ENCODE measurements at regions not wholly inside any gene's neighbourhood (a gene's known extent, or its start where the extent isn't known, plus 50 kb on each side); places are given as distances from the start of the nearest gene placed in this dataset.
"Not testable (repeated sequence)": the region's sequence is repeated elsewhere in the genome, so short reads cannot be mapped to it uniquely, and the experiment has no call there.

DNA sequence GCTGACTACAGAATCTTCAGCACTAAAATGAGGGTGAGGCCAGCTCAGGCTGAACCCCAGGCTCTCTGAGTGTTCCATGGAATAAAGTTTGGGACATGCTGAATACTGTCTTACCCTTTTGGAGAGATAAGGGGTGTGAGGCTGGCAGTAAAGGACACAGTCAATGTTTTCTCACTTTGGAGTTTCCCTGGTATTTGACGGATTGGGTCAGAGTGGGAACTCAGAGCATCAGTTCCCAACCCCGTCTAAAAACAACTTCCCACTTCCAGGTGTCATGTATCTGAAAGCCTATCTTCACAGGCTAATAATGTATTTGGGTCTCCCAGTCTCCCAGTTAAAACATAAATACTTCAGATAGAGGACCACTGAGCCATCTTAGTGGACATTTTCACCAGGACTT, 180.7 kb downstream of the TLE3 start:
- H3K4me1 ChIP-seq (ENCODE audit: insufficient read depth, low read length): peaks cover 15% of the 10 kb centered on the region

GRCh38 chr15:69919816-69920215, 177.9 kb downstream of the TLE3 start:
- Histone ChIP-seq H3K4me3 (ENCODE audit: low read length) (no peak overlapping the region), H3K36me3 (ENCODE audit: insufficient read depth, low read length) (no peaks in the 10 kb centered on the region), H3K27me3 (ENCODE audit: insufficient read depth, low read length) (peaks cover 3% of the 10 kb centered on the region), H2AFZ (ENCODE audit: low read depth, low read length) (no peak overlapping the region), H3K9me3 (ENCODE audit: low read length) (peaks cover 4% of the 10 kb centered on the region), H3K4me1 (ENCODE audit: insufficient read depth, low read length) (peaks cover 15% of the 10 kb centered on the region)

More for the DNA sequence above, 180.7 kb downstream of the TLE3 start:
- Histone ChIP-seq H3K9me3 (ENCODE audit: low read length) (no peaks in the 10 kb centered on the region), H3K36me3 (ENCODE audit: insufficient read depth, low read length) (no peaks in the 10 kb centered on the region), H3K27me3 (ENCODE audit: insufficient read depth, low read length) (peaks cover 13% of the 10 kb centered on the region), H2AFZ (ENCODE audit: low read depth, low read length) (no peak overlapping the region), H3K4me3 (ENCODE audit: low read length) (no peak overlapping the region)

GRCh38 chr15:69920221-69920620, 177.5 kb downstream of the TLE3 start:
- Histone ChIP-seq H2AFZ (ENCODE audit: low read depth, low read length) (no peak overlapping the region), H3K4me1 (ENCODE audit: insufficient read depth, low read length) (peaks cover 15% of the 10 kb centered on the region), H3K27me3 (ENCODE audit: insufficient read depth, low read length) (peaks cover 2% of the 10 kb centered on the region), H3K9me3 (ENCODE audit: low read length) (peaks cover 4% of the 10 kb centered on the region), H3K4me3 (ENCODE audit: low read length) (no peak overlapping the region), H3K36me3 (ENCODE audit: insufficient read depth, low read length) (no peaks in the 10 kb centered on the region)

DNA sequence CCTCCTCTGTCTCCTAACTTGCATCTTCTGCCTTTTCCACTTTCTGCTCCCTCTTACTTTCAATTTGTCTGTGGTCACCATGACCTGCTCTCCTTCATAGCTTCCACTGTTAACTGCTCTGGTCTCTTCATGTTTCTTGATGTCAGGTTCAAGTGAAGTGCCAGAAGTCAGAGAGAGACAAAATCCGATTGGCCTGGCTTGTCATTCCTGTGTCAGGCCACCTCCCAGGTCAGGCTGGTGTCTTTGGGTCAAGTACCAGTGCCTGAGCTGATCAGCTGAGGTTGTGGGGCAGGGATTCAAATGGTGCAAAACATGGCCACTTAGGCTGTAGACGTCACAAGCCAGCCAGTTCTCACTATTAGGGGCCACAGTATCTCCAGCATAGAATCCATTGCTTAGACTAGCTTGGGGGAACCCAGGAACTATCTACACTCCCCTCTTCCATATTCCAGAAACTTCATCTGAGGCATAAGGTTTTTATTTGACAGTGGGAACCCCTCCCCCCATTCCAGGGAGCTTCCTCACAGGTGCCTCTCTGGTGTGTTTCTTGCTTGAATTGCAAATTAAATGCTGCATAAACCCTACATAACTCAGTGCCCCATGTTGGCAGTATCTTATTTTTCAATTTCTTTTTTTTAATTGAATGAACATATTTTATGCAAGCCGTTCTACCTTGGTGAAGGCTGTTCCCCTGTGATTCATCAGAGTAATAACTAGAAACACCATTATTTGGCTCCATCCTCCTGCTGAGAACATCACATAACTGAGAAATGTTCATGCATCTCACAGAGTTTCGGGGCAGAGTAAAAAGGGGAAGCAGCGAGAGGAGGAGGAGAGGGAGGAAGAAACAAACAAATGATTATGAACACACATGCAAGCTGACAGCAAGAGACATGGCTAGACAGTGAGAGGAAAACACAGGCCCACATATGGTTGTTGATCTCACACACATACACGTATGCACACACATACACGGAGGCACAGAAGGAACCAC, 175.8 kb downstream of the TLE3 start:
- Histone ChIP-seq H3K27me3 (ENCODE audit: insufficient read depth, low read length) (peaks cover under 1% of the 10 kb centered on the region), H3K4me1 (ENCODE audit: insufficient read depth, low read length) (peaks cover 15% of the 10 kb centered on the region), H2AFZ (ENCODE audit: low read depth, low read length) (no peak overlapping the region), H3K4me3 (ENCODE audit: low read length) (no peak overlapping the region), H3K9me3 (ENCODE audit: low read length) (peaks cover 4% of the 10 kb centered on the region), H3K36me3 (ENCODE audit: insufficient read depth, low read length) (no peaks in the 10 kb centered on the region)

- H3K4me3 ChIP-seq (ENCODE audit: low read length): no peak overlapping the region
- H3K9me3 ChIP-seq (ENCODE audit: low read length): peaks cover 4% of the 10 kb centered on the region
- H3K27me3 ChIP-seq (ENCODE audit: insufficient read depth, low read length): no peaks in the 10 kb centered on the region
- H2AFZ ChIP-seq (ENCODE audit: low read depth, low read length): no peak overlapping the region
- H3K4me1 ChIP-seq (ENCODE audit: insufficient read depth, low read length): peaks cover 14% of the 10 kb centered on the region
- H3K36me3 ChIP-seq (ENCODE audit: insufficient read depth, low read length): no peaks in the 10 kb centered on the region
Observed at GRCh38 chr15:69924531-69924930, 173.2 kb downstream of the TLE3 start.

DNA sequence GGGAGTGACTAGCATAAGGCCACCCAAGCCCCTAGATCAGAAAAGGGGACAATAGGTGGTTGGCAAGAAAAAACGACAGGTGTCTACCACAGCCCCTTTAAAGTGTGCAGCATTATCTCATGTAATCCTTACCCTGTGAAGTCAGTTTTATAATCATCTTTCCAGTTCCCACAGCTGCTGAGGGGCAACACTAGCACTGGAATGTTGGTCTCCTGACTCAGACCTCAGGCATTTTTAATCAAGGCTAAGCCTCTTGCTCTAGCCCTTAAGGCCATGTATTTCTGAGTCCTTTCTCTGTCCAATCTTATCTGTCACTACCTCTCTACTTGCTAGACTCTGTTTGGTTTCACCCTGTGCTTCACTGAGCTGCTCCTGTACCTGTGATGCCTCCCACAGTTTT, 171.7 kb downstream of the TLE3 start:
- Histone ChIP-seq H3K9me3 (ENCODE audit: low read length) (peaks cover 4% of the 10 kb centered on the region), H3K27me3 (ENCODE audit: insufficient read depth, low read length) (no peaks in the 10 kb centered on the region), H3K4me1 (ENCODE audit: insufficient read depth, low read length) (no peaks in the 10 kb centered on the region), H2AFZ (ENCODE audit: low read depth, low read length) (no peak overlapping the region), H3K36me3 (ENCODE audit: insufficient read depth, low read length) (no peaks in the 10 kb centered on the region), H3K4me3 (ENCODE audit: low read length) (no peak overlapping the region)

- no peak overlapping the region for H2AFZ ChIP-seq (ENCODE audit: low read depth, low read length)
- H3K9me3 ChIP-seq (ENCODE audit: low read length): peaks cover 4% of the 10 kb centered on the region
- no peaks in the 10 kb centered on the region for H3K36me3 ChIP-seq (ENCODE audit: insufficient read depth, low read length)
- no peaks in the 10 kb centered on the region for H3K4me1 ChIP-seq (ENCODE audit: insufficient read depth, low read length)
- no peak overlapping the region for H3K4me3 ChIP-seq (ENCODE audit: low read length)
- H3K27me3 ChIP-seq (ENCODE audit: insufficient read depth, low read length): no peaks in the 10 kb centered on the region
Observed at GRCh38 chr15:69926721-69927120, 171.0 kb downstream of the TLE3 start.

- not testable (repeated sequence) for H3K27me3 ChIP-seq (ENCODE audit: insufficient read depth, low read length); H3K36me3 ChIP-seq (ENCODE audit: insufficient read depth, low read length); H3K4me1 ChIP-seq (ENCODE audit: insufficient read depth, low read length); H3K4me3 ChIP-seq (ENCODE audit: low read length); H2AFZ ChIP-seq (ENCODE audit: low read depth, low read length); H3K9me3 ChIP-seq (ENCODE audit: low read length)
Observed at GRCh38 chr15:69928890-69929289, 168.8 kb downstream of the TLE3 start.

- H3K36me3 ChIP-seq (ENCODE audit: insufficient read depth, low read length): no peaks in the 10 kb centered on the region
- peaks cover 3% of the 10 kb centered on the region for H3K9me3 ChIP-seq (ENCODE audit: low read length)
- H3K4me1 ChIP-seq (ENCODE audit: insufficient read depth, low read length): no peaks in the 10 kb centered on the region
- no peak overlapping the region for H3K4me3 ChIP-seq (ENCODE audit: low read length)
- no peaks in the 10 kb centered on the region for H3K27me3 ChIP-seq (ENCODE audit: insufficient read depth, low read length)
- H2AFZ ChIP-seq (ENCODE audit: low read depth, low read length): no peak overlapping the region
Observed at GRCh38 chr15:69929905-69930630, 167.6 kb downstream of the TLE3 start.

- Histone ChIP-seq H2AFZ (ENCODE audit: low read depth, low read length) (no peak overlapping the region), H3K4me3 (ENCODE audit: low read length) (no peak overlapping the region), H3K4me1 (ENCODE audit: insufficient read depth, low read length) (no peaks in the 10 kb centered on the region), H3K9me3 (ENCODE audit: low read length) (peaks cover 3% of the 10 kb centered on the region), H3K27me3 (ENCODE audit: insufficient read depth, low read length) (no peaks in the 10 kb centered on the region), H3K36me3 (ENCODE audit: insufficient read depth, low read length) (no peaks in the 10 kb centered on the region)
Observed at GRCh38 chr15:69930754-69931153, 167.0 kb downstream of the TLE3 start.

DNA sequence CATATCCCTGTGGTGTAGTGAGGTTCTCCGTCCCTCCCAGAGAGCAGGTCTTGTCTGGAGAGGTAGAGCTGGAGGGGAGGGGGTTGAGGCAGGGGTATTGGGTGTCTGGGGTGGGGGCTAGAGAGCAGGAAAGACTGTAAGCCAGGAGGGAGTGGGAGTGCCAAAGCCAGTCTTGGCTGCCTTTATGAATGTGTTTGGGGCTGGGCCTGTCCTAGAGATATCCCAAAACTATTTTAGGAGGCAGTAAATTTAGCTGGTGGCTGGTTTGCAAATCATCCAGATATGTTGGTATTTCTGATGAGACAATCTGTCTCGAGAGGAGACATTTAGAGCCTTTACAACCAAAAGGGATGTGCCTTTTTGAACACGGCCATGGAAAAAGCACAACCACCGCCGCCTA, 166.6 kb downstream of the TLE3 start:
- H2AFZ ChIP-seq (ENCODE audit: low read depth, low read length): no peak overlapping the region
- H3K4me3 ChIP-seq (ENCODE audit: low read length): no peak overlapping the region
- no peaks in the 10 kb centered on the region for H3K27me3 ChIP-seq (ENCODE audit: insufficient read depth, low read length)
- H3K36me3 ChIP-seq (ENCODE audit: insufficient read depth, low read length): no peaks in the 10 kb centered on the region
- H3K4me1 ChIP-seq (ENCODE audit: insufficient read depth, low read length): no peaks in the 10 kb centered on the region
- H3K9me3 ChIP-seq (ENCODE audit: low read length): peaks cover 3% of the 10 kb centered on the region

- Histone ChIP-seq H3K27me3 (ENCODE audit: insufficient read depth, low read length) (no peaks in the 10 kb centered on the region), H3K9me3 (ENCODE audit: low read length) (peaks cover 3% of the 10 kb centered on the region), H3K4me3 (ENCODE audit: low read length) (no peak overlapping the region), H2AFZ (ENCODE audit: low read depth, low read length) (no peak overlapping the region), H3K36me3 (ENCODE audit: insufficient read depth, low read length) (no peaks in the 10 kb centered on the region), H3K4me1 (ENCODE audit: insufficient read depth, low read length) (no peaks in the 10 kb centered on the region)
Observed at GRCh38 chr15:69934607-69935006, 163.1 kb downstream of the TLE3 start.

All from neuron (in vitro differentiated cells).